HG03139 (cell line): ENCODE measurements at regions not wholly inside any gene's neighbourhood (a gene's known extent, or its start where the extent isn't known, plus 50 kb on each side); places are given as distances from the start of the nearest gene placed in this dataset.

Source experiments
- ATAC-seq: cut with Tn5 transposase; IDR thresholded peaks from one replicate; pipeline ENCODE4 v1.9.1; 2021; ENCODE audit not compliant: unreplicated experiment

DNA sequence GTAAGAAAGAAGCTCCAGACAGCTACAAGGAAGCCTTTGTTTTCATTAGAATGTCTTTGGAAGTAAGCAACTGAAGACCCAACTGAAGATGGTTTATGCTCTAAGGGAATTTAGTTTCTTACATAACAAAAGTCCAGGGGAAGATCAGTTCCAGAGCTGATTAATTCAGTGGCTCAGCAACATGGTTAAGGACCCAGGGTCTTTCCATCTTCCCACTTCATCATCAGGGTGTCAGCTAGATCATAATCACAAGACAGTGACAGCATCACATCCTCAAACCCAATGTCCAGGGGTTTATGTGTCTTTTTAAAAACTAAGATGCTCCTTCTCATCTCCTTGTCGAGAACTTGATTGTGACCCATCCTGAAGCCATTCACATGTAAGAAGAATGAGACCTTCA is 119.7 kb upstream of the PRDM1 start:
- no peak for ATAC-seq

DNA sequence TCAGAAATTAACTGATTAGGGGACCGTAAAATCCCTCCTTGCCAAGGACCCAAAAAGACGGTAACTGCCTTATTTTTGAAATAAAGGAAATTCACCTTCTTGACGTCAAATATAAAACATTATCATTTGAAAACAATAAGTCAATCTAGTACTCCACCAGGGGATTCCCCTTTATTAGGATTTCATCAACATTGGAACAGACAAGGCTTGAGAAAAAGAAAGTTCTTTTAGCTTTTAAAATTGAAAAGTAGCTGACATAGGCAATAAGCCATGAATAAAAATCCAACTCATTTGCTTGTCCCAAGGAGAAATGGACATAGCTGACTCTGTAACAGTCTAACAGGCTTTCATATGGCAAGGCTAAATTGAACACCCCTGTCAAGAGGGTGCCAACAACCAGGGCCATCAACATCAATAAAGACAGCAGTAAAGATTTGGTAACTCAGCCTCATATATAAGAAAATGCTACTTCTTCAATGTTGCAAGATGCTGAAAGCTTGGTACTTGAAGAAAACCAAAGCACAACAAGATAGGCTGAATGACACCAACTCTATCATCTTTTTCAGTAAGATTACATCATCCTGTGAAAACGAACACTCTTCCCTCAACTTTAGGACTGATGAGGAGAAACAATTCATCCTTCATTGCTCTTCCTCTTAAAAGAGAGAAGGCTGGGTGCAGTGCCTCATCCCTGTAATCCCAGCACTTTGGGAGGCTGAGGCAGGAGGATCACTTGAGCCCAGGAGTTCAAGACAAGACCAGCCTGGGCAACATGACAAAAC is 121.0 kb upstream of the PRDM1 start:
- no peak for ATAC-seq

DNA sequence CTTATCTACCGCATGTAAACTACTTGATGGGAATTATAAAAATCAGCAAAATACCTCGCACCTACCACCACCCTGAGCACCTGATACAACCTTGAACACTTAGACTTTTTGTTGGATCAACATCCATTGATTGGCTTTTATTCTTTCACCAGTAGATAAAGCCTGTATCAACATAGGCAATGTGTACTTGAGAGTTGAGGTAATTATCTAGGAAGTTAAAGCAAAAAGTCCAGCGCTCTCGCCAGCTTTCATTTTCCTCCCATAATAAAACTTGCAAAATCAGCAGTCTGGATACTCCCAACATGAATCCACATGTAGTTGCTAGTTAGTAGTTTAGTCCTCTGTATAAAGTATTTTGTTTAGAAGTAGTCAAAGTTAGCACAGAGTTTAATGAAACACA is 132.0 kb upstream of the PRDM1 start:
- no peak for ATAC-seq

DNA sequence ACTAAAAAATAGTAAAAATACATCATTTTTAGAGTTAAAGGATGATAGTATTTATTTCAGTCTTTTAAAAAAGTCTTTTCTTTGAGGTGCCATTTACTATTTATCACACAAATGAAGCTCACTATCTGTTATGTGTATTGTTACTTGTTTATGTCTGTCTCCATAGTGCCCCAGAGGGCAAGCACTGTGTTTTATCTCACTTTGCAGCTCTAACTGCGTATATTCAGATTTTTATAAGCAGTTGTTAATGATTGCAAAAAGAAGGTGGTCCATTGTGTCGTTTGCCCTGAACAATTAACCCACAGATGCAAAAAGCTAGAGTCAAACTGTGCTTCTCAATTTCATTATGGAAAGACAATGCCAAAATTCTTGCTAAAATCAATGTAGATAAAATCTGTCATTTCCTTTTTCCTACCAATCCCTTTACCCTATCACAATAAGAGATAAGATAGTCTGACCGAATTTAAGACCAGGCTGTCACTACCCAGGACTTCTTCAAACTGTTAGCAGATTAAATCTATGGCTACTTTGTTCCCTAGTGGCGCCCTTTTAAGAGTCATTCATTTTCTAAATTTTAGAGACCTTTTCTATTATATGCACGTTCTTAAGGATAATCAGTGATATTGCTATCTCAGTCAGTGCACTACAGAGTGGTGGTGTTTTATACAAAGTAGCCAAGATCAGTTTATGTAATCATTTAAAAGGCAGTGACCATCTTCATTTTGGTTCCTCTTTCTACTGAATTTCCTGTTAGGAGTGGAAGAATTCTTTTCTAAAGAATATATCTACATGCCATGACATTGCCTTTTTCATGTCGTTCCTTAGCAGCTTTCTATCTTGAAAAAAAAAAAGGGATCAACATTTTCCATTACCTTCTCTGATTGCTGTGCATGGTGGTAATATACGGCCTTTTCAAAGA is 133.1 kb upstream of the PRDM1 start:
- ATAC-seq, result no peak

DNA sequence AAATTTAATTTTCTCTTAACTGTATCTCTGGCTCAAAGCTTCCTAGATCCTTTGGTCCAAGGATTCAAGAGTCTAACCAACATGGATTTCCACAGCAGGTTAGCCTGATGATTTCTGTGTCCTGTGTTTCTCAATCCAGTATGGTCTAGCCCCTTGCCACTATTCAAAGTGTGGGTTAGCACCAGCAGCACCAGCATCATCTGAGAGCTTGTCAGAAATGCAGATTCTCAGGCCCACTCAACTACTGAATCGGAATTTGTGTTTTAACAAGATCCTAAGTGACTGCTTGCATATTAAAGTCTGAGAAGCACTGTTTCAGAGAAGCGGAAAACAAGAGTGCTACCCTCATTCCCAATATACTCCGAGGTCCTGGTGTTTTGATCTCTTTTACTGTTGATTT is 133.8 kb upstream of the PRDM1 start:
- no peak for ATAC-seq

DNA sequence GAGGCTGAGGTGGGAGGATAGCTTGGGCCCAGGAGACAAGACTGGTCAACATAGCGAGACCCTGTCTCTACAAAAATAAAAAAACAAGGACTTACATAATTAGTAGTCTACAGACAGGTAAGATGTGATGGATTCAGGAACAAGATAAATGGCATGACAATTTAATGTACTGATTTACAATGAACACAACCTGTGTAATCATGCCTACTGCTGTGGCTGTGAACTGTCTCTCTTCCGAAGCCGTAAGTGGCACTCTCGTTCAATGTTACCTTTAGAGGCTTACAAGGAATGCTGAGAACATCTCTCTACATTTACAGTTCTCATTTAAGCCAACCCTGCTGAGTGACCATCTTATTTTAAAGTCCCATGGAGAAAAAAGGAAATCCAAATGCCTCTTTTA is 134.8 kb upstream of the PRDM1 start:
- ATAC-seq, result no peak

DNA sequence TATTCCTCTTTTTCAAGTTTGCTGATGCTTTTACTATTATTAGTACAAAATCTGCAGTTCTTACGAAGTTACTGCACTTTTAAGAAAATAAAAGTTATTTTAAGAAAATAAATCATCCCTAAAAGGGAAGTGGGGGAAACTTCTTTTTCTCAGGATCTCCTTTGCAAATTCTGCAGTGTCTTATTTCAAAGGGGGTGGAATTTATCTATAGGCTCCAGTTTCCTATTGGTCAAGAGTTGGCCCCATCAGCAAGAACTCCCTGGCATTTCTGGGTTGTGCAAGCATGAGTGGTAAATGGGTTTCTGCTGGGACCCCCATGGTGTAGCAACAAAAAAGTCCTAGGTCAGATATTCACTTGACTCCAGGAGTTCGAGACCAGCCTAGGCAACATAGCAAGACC is 136.3 kb upstream of the PRDM1 start:
- no peak for ATAC-seq

DNA sequence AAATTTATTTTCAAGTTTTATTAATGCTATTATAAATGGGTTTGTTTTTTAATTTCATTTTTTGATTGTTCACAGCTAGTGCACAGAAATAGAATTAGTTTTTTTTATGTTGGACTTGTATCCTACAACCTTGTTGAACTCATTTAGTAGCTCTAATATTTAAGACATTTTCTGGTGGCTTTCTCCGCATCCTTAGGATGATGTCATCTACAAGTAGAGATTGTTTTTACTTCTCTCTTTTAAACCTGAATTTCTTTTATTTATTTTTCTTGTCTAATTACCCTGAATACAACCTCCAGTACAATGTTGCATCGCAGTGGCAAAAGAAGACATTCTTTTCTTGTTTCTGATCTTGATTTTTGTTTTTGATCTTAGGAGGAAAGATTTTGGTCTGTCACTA is 142.6 kb upstream of the PRDM1 start:
- ATAC-seq, result no peak

DNA sequence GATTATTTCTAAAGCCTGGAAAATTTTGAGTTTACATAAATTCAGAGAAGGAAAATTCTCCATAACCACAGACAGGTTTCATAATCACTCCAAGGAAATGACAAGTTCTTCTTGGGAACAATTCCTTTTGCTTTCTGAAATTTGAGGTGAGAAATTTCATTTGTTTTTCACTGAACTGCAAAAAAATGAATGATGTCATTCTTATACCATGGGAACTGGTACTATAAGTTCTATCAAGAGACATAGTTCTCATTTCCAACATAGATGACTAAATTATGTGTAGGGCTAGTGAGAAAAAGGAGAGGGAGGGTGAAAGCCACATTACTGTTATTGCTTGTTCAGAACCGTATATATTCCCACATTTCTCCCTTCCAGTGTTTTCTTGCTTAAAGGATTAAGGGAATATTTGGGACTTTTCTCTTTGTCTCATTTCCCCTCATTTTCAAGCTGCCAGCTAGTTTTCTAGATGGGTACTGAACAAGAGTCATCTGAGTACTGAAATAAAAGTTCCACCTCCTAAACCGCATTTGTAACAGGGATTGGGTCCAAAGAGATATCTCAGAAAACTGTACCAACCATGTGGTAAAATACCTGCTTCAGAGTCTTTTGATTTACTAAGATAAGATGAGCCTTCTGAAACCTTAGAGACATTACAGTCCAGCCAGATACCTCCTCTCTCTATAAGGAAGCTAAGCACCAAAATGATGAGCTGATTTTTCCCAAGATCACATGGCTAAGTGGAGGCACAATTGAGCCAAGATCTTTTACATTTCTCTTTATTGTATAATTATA is 144.3 kb upstream of the PRDM1 start:
- no peak for ATAC-seq

DNA sequence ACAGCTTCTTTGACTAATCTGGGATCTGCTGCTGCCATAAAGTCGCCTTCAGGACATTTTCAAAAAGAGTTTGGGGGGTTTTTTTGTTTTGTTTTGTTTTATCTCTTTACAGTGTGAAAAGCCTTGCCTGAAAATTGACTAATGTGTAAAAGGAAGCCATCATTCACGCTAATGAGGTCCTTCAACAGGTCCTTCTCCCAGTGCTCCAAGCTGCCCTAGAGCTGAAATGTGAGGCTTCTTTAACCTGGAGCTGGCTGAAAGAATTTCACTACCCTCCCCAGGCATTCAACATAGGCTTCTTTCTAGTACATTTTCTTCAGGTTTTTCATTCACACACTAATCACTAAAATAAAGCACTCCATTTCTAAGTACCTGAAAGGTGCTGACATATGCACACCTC is 145.1 kb upstream of the PRDM1 start:
- no peak for ATAC-seq

DNA sequence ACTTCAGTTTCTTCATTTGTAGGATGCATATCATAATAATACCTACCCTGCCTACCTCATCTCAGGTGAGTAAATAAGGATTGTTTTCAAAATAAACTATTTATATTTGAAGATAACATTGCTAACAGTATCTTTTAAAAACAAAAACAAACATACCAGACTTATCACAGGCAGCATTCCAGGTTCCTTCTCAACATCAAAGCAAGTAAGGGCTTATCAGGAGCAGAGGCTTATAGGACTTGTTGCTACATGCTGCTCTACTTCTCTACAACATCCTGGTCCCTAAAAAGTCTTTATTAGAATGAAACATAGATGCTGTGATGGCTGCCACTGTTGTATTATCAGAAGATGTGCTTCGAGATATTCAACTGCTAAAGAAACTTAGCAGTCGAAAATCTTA is 149.2 kb upstream of the PRDM1 start:
- no peak for ATAC-seq

DNA sequence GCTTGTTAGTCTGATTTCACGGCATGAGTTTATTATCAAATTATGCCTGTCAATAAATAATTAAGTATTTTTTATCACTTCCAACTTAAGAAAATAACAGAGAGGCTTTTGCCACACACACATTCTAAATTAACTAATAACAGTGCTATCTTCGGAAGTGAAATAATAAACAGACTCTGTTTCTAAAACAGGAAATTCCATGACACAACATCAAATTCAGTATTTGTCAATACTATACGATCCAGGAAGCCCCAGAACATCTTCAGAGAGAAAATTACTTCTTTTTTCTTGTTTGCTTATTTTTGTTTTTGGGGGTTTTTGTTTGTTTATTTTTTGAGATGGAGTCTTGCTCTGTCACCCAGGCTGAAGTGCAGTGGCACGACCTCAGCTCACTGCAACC is 150.7 kb upstream of the PRDM1 start:
- no peak for ATAC-seq

DNA sequence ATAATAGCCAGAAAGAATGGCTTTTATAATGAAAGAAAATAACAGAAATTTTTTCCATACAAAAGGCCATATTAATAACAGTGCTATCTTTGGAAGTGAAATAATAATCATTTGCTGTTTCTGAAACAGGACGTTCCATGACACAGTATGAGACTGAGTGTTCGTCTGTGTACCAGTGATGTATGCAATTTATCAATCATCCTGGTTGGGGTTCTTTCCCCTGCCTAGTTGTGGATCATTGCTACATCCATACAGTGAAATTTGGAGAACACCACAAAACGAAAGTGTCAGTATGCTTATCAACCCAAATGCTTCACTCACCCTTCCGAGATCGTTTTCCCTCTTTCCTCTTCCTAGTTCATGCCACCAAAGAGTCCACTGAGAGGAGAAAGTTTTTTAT is 151.4 kb upstream of the PRDM1 start:
- ATAC-seq, result no peak

DNA sequence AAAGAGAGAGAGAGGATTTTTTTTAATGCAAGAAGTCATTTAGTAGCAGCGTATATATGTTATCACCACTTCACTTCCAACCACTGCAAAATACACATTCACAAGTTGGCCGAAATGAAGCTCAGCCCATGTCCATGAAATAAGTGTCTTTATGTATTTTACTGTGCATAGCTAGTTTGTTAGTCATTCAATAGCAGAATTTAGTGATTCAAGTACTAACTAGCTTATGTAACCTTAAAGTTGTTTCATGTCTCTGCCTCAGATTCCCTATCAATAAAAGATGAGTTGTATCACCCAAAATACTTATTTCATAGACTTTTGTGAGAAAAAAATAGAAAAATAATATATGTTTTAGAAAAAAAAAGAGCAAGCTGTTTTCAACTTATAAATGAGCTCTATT is 153.7 kb upstream of the PRDM1 start:
- no peak for ATAC-seq

DNA sequence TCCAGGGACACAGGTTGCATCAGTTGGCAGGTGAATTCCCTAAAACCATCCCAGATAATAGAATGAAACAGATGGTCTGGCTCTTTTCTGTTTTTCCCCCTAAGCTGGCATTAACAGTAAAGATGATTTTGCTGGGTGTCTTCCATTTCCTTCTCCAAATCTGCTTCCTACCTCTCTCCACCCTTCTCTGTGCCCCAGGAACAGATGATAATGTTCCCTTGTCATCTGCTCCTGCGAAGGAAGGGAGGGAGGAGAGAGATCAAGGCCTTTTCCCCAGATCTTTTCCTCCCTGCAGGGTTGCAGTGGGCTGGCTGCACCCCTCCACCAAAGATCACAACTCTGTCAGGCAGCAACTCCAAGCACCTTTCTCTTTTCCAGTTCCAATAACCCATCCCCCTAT is 156.5 kb upstream of the PRDM1 start:
- ATAC-seq, result no peak

DNA sequence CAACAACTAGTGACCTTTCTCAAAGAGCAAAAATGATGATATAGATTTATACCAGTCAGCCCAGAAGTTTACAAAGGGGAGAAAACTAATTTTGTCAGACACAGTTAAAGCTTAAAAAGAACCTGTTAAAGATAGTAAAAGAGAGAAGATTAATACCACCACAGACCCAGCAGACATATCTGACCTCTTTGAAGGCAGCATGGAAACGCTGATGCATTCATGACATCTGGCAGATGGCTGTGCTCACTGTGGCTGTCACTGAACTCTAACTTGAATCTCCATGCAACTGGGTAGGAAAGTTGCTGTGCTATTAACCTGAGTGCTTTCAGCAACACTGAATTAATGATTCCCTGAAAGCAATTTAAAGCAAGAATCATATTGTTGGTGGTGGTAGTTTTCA is 159.8 kb upstream of the PRDM1 start:
- ATAC-seq, result no peak

DNA sequence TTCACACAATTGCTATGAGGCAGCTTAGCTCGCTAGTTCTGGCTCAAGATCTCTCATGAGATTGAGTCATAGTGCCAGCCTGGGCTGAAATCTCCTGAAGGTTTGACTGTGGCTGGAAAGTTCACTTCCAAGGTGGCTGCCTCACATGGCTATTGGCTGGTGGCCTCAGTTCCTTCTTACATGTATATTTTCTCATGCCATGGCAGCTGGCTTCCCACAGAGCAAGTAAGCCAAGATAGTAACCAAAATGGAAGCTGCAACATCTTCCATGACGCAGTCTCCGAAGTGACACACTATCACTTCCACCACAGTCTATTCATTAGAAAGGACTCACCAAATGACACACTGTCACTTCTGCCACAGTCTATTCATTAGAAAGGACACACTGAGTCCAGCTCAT is 160.4 kb upstream of the PRDM1 start:
- no peak for ATAC-seq

DNA sequence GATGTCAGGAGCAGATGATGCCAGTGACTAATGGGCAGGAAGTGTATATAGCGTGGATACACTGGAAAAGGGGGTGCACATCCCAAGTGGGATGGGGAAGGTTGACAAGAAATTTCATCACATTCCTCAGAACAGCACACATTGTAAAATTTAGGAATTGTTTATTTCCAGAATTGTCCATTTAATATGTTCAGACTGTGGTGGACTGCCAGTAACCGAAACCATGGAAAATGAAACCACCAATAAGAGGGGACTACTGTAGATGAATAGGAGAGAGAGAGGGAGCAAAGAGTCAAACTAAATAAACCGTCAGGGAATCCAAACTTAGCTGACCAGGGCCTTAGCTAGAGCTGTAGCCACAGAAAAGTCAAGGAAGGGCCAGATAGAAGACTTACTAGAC is 164.4 kb upstream of the PRDM1 start:
- ATAC-seq, result no peak

DNA sequence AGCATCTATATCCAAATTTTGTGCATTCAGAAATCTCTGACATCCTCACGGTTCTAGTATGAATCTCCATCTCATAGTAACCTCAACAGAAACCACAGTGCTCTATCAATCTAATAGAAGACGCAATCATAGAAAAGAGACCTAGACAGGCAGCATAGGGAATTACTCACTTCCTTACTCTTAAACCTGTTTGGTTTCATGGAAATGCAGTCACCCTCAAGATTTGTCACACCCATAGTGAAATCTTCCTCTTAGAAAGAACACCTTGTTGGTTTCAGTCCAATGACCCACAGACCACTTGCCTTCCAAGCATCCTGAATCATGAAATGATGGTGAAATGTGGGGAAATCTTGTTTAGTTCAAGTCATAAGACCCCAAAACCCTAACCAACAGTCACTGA is 166.1 kb upstream of the PRDM1 start:
- no peak for ATAC-seq

DNA sequence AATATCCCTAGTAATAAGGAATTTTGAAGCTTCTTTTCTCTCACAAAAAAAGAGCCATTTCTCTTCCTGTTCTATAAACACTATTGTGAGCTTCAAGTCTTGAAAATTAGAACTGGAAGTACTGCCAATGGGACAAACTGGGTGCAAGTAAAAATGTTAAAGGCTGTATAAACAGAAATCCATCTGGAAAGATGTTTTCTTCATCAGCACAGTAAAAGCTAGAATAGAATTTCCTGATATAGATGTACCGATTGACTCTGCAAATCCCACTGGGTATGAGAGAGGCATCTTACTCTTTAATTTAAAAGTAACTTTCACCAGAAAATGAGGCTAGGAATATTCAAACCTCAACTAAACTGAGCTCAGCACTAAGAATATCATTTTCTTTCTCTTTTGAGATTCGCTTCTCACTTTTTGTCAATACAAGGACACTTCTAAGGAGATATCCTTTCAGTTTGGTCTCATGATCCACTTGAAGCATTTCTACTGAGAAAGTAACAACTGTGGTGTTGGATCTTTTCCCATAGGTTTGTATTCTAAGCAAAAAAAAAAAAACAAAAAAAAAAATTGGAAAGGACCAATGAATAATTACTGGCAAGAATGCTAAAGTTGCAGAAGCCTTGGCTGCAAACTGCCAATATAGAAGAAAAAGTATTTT is 169.0 kb upstream of the PRDM1 start:
- ATAC-seq, result no peak

DNA sequence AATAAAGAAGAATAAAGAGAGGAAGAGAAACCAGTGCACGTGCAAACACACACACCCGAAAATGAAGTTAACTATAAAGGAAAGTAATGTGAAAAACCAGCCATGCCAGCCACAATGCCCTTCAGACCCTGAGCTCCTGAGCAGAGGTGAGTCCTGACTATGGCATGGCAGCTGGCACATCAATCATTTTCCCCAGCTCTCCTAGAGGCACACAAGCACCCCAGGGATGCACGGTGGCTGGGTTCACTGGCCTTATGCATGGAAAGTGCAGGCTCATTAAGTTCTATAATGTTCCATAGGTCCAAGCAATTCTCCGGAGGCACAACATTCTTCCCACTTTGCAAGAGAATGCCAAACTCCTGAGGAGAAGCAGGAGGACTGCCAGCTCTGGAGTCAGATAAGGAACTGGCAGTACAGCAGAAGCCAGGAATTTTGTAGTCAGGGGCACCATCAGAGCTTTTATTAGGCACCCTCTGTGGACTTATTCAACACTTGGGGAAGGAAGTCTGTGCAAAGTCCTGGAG is 175.0 kb upstream of the PRDM1 start:
- ATAC-seq, result no peak
